ENCODE measurements at regions not wholly inside any gene's neighbourhood (a gene's known extent, or its start where the extent isn't known, plus 50 kb on each side); places are given as distances from the start of the nearest gene placed in this dataset.
"Not testable (repeated sequence)": the region's sequence is repeated elsewhere in the genome, so short reads cannot be mapped to it uniquely, and the experiment has no call there.

DNA sequence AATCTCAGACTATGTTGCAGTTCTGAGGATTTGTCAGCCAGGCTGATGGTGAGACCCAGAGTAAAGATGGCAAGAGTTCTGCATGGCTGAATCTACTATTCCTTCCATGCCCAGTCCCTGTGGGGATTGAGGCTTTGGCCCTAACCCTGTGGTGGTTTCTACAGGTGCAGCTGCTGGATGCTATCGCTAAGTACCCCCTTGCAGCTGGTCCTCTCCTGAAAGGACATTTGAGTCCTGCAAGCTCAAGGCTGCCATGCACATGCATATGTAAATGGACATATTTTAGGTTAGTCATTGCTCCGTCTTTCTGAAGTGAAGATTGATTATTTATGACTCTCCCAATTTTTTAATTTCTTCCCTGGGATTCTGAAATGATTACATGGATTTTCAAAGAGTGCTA is 1122.2 kb upstream of the CELF2 start:
- no peak for DNase-seq (ENCODE audit: low read depth, low spot score)

DNA sequence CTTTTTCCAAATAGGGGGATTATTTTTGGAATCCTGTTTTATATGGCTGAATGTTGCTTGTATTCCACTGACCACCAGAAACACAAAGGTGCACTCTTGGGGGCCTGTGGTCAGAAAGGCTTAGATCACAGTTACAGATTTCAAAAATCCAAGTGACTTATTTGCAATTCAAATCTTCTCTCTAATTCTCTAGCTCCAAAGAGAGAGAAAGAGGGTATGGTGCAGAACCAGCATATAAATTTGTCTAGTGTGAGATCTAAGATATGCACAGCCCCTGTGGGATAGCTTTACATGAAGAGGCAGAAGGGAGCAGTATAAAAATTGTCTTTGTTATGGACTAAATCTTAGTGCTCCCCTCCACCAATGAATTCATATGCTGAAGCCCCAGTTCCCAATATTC is 1121.7 kb upstream of the CELF2 start:
- DNase-seq (ENCODE audit: low read depth, low spot score) = no peak

DNA sequence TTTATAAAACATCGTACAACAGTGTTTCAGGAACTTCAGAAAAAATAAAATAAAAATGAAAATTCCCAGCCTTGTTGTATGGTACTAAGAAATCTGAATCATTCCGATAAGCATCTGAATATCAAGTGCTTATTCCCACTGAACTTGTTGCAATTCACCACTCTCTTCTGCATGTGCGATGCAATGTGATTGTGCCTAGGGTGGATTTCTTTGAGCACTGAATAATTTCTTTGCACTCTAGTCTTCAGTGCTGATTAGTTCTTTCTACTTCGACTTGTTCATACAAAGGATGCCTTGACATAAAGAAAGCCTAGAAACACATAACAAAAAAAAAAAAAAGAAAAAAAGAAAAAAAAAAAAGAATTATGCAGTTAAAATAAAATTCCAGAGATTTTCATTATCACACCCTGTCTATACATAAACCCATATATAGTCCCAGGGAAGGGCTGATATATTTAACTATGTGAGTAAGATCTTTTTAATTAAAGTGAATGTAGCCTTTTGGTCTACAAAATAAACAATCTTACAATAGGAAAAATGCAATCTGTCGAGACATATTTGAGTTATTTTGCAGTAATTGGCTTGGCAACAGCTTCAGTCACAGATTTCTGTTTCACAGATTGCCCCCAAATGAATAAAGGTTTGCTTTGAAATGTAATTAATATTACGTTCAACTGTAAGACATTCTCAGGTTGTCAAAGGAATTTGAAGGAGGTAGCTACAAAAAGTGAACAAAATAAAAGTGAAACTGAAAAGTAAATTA is 1118.9 kb upstream of the CELF2 start:
- no peak for DNase-seq (ENCODE audit: low read depth, low spot score)

DNA sequence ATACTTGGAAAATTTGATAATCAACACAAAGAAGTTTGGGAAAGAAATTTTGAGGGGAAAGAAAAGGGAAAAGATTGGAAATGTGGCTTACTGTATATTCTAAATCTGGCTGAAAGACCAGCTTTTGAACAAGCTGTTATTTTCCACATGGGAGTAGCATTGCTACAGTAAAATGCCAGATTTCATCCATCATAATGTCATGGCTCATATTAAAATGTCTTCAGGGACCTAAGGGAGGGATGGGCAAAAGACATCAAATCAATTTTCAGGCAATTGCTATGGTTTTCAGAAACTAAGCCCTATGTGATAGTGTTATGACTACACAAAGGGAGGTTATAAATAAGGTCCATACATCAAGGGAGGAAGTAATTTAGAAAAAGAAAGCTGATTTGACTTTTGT is 1116.9 kb upstream of the CELF2 start:
- no peak for DNase-seq (ENCODE audit: low read depth, low spot score)

DNA sequence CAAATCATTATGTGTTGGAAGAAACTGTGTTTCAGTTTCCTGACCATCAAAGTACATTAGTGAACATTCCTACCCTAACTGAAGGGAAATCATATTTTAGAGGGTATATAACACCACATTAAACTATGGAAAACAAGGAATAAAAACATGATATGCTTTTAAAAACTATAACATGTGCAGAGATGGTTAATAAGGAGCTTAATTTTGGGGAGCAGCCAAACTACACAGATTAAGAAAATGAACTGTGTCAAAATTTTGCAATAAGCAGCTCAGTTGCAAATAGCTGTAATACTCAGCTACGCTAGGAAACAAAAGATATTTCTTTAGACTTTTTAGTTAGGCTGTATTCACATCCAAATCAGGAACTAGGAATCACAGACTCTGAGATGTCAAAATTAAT is 1115.7 kb upstream of the CELF2 start:
- DNase-seq (ENCODE audit: low read depth, low spot score) = no peak

DNA sequence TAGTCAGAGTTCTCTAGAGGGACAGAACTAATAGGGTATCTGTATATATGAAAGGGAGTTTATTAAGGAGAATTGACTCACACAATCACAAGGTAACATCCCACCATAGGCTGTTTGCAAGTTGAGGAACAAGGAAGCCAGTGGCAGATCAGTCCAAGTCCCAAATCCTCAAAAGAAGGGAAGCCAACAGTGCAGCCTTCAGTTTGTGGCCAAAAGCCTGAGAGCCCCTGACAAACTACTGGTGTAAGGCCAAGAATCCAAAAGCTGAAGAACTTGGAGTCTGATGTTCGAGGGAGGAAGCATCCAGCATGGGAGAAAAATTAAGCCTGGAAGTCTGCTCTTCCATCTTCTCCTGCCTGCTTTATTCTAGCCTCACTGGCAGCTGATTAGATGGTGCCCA is 1107.2 kb upstream of the CELF2 start:
- no peak for DNase-seq (ENCODE audit: low read depth, low spot score)

DNA sequence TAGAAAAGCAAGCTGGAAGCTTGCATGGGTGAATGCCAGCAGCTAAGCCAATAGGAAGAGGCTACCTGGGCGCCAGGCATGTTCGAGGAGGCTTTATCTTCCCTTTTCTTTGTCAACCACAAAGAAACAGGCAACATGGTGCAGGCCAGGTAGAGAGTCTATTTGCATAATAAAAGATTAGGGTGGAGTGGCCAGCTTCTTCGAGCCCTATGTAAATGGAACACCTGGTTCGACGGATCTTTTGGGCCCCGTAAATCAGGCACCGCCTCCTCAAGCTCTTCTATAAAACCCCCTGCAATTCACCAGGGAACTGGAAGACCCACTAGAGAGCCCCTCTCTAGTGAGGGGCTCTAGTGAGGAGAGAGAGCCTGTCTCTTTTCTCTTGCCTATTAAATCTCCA is 1106.2 kb upstream of the CELF2 start:
- DNase-seq (ENCODE audit: low read depth, low spot score) = peak; percentile 73

DNA sequence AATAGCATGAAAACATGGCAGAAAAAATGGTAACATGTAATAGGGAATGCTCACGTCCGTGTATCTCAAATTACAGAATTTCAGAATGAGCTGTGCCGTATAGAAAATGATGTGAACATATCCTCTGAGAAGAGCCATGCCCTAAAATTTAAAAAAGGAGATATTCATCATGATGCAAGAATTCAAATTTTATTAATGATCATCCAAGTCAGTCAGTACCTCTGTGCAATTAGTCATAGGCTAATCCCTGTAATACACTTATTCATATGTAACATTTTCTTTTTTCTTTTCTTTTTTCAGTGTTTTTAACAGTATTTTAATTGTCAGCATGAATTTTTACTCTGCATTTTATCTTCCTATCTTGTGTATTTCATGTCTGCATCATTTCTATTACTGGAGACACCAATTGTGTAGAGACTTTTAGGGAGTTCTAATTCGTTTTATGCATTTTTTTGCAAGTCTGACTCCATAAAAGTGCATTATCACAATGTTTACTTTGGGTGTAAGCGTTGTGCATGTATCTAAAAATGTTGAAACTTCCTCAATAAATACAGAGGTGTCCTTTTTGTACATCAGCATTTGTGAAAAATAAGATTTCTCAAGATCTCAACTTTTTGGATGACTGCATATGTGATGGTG is 1103.7 kb upstream of the CELF2 start:
- no peak for DNase-seq (ENCODE audit: low read depth, low spot score)

DNA sequence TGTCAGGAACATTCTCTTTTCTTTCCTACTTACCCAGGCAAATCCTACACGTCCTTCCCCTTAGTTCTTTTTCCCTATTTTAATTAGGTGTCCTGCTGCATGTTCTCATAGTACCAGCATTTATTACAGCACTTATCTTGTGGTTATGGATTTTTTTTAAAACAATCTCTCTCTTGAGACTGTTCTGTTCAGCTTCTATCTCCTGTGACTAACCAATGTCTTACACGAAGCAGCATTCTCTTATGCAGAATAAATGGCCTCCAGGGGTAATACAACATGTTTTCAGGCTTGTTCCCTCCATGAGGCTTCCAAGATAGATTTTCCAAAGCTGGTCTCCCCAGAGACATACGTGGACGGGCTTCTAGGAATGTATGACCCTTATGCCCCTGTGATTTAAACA is 1096.1 kb upstream of the CELF2 start:
- DNase-seq (ENCODE audit: low read depth, low spot score) = no peak

DNA sequence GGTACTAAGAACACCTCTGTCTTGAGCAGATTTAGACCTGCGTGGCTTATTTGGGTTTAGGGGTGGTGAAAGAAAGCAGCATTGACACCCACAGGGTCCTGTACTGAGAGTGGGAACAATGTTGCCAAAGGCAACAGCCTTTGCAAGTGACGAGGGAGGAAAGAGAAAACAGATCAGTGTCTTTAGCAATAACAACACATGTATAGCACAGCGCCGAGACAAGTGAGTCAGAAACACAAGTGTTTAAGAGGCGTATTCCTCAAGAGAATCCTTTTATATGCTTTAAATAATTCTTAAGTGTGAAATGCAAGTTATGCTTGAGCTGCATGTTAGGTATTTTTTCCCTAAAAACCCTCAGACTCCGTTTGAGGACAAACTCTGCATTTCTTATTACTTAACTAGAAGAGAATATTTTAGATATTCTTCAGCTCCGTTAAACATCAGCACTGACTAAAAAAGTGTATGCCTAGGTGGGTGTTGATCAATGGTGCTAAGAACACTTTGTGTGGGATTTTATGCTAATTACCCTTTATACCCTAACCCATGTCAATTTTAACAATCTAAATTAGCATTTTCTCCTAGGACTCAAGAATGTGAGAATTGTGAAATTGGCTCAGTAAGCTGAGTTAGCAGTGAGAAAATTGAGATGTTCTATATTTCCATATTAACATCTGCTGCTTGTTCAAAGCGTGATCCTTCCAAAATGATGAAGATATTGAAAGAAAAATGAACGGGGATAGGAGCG is 1095.4 kb upstream of the CELF2 start:
- DNase-seq (ENCODE audit: low read depth, low spot score) = no peak

DNA sequence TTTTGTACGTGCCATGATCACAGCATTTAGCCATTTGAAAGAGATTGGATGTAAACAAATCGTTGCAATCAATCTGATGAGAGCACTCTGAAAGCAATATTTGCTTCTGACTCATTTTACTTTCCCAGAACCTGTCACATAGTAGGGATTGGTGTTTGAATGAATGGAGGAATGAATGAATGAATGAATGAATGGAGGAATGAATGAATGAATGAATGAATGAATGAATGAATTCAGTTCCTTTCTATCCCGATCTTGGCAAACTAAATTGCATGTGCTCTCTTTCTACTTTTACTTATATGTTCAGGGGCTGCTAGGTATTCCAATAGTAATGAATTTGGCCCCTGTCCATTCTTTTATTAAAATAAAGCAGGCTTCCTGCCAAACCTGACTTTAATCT is 1091.7 kb upstream of the CELF2 start:
- DNase-seq (ENCODE audit: low read depth, low spot score) = no peak

DNA sequence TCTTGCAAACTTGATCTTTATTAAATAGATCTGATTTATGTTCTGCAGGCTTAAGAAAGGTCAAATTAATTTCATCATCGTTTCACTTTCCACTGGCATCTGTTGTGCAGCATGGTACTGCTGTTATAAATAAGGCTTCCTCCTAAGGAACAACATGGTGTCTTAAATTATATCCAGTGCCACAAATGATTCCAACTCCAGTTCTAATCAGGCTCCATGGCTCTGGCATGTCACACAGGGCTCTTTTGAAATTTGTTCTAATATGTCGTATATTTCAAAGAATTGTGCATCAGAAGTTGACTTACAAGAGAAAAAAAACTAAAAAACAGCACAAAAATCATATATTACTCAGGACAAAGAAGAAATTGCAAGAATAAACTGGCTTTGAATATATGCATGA is 1090.8 kb upstream of the CELF2 start:
- DNase-seq (ENCODE audit: low read depth, low spot score) = no peak

DNA sequence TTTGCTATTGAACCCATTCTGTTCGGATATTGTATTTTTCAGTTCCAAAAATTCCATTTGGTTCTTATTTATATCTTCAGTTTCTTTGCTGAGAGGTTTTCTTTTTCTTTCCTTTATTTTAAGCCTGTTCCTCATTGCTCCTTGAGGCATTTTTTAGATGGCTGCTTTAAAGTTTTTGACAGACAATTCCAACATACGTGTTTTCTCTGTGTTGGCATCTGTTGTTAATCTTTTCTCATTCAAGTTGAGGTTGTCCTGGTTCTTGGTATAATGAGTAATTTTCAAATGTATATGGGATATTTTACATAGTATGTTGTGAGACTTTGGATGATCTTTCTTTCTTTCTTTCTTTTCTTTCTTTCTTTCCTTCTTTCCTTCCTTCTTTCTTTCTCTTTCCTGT is 1078.0 kb upstream of the CELF2 start:
- DNase-seq (ENCODE audit: low read depth, low spot score) = no peak

DNA sequence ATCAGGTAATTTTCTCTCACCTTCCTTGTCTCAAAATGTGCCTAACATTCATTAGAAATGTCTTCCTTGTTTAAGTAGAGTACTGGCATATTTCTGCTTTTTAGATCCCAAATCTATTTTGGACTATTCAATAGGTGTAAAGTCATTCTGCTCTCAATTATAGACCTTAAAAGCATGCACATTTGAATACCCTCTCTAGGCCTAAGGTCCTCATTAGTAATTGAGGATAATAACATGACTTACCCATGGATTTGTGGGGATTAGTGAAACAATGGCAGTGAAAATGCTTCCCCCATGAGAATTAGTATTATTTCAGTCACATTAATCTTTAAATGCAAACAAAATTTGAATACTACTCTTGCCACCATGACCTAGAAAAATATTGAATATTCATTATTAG is 1073.0 kb upstream of the CELF2 start:
- no peak for DNase-seq (ENCODE audit: low read depth, low spot score)

DNA sequence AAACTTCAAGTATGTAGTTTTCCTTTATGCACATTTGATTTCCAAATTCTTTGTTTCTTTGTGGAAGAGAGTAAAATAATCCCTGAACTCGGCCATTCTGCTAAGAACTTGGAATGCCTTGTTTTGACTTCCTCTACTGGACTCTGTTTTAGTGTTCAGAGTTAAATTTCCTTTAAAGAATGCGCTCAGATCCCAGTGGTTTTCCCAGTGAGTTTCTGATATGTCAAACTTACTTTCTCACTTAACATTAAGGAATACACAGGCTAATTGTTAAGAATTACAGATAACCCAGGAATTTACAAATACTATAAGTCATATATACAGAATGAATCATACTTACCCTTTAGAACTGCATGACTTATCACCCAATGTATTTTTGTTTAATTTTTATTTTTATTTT is 1067.6 kb upstream of the CELF2 start:
- no peak for DNase-seq (ENCODE audit: low read depth, low spot score)

DNA sequence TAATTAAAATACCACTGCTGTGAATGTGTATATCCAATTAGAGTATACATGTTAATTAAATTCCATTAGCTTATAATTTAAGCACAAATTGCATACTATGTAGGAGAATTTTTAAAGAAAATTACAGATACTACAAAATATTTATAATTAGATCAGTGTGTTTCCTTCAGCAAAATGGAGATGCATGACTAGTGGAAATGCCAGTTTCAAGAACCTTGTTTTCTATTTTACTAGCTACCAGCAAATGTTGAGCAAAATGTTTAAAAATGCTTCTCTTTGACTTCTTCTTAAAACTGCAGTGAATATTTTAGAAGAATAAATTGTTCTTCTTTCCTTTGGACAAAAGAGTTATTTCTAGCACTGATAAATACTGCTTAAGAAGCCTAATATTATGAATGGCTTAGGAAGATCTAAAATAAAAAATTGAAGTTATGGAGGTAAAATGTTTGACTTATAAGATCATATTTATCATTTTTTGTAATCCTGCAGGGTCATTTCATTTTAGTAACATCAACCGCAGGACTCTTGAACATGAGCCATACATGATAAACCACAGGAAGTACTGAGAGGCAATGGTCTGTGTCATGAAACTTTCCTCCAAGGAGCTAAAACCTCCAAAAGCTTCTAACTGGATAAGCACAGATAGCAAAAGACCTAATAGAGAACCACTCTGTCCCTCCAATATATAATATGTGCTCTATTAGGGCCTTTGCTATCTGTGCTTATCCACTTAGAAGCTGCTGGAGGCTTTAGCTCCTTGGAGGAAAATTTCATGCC is 1066.0 kb upstream of the CELF2 start:
- no peak for DNase-seq (ENCODE audit: low read depth, low spot score)

DNA sequence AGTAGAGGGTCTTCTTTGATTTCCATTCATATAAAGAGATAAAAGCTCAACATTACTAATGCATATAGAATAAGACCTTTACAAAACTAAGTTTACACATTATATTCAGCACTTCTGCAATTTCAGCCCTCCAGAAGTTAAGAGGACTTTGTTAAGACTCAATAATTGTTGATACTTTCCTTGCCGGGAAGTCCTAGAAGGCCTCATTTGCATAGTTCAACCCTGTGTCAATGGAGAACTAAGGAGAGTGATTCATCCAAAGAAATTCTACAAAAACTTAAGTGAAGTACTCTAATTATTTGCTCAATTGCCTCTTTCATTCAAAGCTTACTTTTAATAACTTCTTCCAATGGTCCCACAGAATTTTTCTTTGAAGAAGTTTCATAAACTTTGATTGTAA is 1060.3 kb upstream of the CELF2 start:
- DNase-seq (ENCODE audit: low read depth, low spot score) = no peak

DNA sequence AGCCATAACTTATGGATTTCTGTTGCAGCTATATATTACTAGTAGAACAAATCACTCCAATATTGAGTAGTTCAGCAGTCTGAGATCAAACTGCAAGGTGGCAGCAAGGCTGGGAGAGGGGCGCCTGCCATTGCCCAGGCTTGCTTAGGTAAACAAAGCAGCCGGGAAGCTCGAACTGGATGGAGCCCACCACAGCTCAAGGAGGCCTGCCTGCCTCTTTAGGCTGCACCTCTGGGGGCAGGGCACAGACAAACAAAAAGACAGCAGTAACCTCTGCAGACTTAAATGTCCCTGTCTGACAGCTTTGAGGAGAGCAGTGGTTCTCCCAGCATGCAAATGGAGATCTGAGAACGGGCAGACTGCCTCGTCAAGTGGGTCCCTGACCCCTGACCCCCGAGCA is 1059.8 kb upstream of the CELF2 start:
- DNase-seq (ENCODE audit: low read depth, low spot score) = not testable (repeated sequence)

DNA sequence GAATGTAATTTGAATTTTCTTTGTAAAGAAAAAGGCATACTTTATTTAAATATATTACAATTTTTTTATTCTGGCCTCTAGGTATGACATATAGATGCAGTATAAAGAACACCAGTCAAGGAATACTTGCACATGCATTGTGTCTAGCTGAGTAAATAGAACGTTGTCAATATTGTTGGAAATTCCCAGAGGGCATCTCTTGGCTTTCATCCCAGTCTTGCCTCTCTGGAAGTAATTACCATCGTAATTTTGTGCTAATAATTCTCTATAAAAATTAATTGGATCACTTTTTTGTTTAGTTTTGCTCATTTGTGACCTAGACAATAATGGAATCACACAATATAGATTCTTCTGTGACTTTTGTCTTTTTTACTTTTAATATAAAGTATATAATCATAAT is 1052.3 kb upstream of the CELF2 start:
- DNase-seq (ENCODE audit: low read depth, low spot score) = no peak

DNA sequence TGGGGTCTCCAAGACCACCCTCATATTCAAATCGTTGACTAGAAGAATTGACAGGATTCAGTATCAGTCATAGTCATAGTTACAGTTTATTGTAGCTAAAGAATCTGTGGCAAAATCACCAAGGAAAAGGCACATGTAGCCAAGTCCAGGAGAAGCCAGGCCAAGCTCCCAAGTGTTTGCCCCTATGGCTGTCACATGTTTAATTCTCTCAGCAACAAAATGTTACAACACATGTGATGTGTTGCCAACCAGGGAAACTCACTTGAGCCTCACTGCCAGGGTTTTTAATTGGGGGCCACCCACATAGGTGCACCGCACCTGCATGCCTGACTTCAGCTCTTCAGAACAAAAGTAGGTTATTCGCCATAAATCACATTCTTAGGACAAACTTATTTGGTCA is 1030.9 kb upstream of the CELF2 start:
- DNase-seq (ENCODE audit: low read depth, low spot score) = no peak

DNA sequence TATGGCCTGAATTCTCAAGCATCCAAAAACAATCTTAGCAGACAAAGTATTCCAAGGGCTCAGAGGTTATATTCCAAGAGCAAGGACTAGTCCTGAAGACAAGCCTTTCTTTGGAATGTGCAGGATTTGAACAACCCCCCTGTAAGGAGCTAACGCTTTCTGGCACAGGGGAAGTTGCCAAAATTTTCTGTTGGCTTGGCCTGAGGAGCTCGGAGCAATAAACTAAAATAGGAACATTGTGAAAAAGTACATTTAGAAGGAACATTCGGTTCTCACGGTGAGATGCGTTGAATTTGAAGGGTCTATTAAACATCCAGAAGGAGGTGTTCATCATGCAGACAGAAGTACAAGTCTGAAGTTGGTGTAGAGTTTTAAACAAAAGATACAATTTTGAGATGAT is 1030.5 kb upstream of the CELF2 start:
- no peak for DNase-seq (ENCODE audit: low read depth, low spot score)

DNA sequence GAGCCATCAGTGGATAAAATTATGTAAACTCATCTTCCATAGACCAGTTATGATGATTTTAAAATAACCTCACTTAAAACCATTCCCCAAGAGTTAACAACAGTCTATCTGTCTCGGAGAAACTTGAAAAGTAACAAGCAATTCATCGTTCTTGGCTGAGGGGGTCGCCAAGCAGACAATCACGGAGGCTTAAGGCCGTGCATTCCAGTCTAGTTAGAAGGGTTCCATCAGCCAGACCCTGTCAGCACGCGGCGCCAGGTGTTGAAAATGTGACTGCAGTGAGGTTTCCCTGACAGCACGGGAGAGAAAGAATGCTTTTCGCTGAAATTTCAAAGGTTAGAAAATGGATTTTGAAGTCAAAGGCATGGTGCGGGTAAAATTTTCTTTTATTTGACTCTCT is 1025.0 kb upstream of the CELF2 start:
- peak; percentile 28 for DNase-seq (ENCODE audit: low read depth, low spot score)
